H9 (cell line): ENCODE measurements at regions not wholly inside any gene's neighbourhood (a gene's known extent, or its start where the extent isn't known, plus 50 kb on each side); places are given as distances from the start of the nearest gene placed in this dataset.

Source experiments
- DNase-seq: peaks from one replicate; pipeline ENCODE4 v3.0.0-alpha.2; 2017
- H2AFZ ChIP-seq: one replicate; pipeline ENCODE4 v1.6.1; 2013; ENCODE audit warnings: mild to moderate bottlenecking, low read length, control low read depth, moderate library complexity
- H2AK5ac ChIP-seq: 2 replicates; pipeline ENCODE4 v1.6.1; 2013; ENCODE audit warnings: low read length, control low read depth, mixed read lengths; ENCODE audit not compliant: insufficient read length
- H2BK120ac ChIP-seq: one replicate; pipeline ENCODE4 v1.6.1; 2013; ENCODE audit warnings: low read depth, mild to moderate bottlenecking, low read length, control low read depth, inconsistent platforms; ENCODE audit not compliant: poor library complexity, severe bottlenecking
- H2BK12ac ChIP-seq: 2 replicates; pipeline ENCODE4 v1.6.1; 2013; ENCODE audit warnings: low read length, control low read depth, mixed read lengths, low read depth; ENCODE audit not compliant: insufficient read length
- H2BK15ac ChIP-seq: 2 replicates; pipeline ENCODE4 v1.6.1; 2013; ENCODE audit warnings: low read depth, low read length, control low read depth
- H2BK20ac ChIP-seq: one replicate; pipeline ENCODE4 v1.6.1; 2013; ENCODE audit warnings: low read depth, mild to moderate bottlenecking, low read length, control low read depth, inconsistent platforms; ENCODE audit not compliant: poor library complexity, severe bottlenecking
- H2BK5ac ChIP-seq: 2 replicates; pipeline ENCODE4 v1.6.1; 2013; ENCODE audit warnings: low read length, control low read depth, mixed read lengths; ENCODE audit not compliant: insufficient read length
- H3K14ac ChIP-seq: 2 replicates; pipeline ENCODE4 v1.6.1; 2013; ENCODE audit warnings: low read length, control low read depth; ENCODE audit not compliant: insufficient read depth
- H3K18ac ChIP-seq: 2 replicates; pipeline ENCODE4 v1.6.1; 2013; ENCODE audit warnings: low read depth, mild to moderate bottlenecking, mixed read lengths, low read length, control low read depth; ENCODE audit not compliant: insufficient read length
- H3K23ac ChIP-seq: 2 replicates; pipeline ENCODE4 v1.6.1; 2013; ENCODE audit warnings: low read length, control low read depth, mixed read lengths, low read depth; ENCODE audit not compliant: insufficient read length
- H3K23me2 ChIP-seq: 2 replicates; pipeline ENCODE4 v1.6.1; 2013; ENCODE audit warnings: low read depth, mild to moderate bottlenecking, mixed read lengths, low read length, control low read depth; ENCODE audit not compliant: insufficient read length, poor library complexity, severe bottlenecking
- H3K27ac ChIP-seq: 2 replicates; pipeline ENCODE4 v1.5.1; 2013; ENCODE audit warnings: low read length, control low read depth, mixed read lengths, low read depth; ENCODE audit not compliant: insufficient read length
- H3K27me3 ChIP-seq: 2 replicates; pipeline ENCODE4 v1.6.1; 2013; ENCODE audit warnings: low read length, control low read depth, inconsistent platforms; ENCODE audit not compliant: insufficient read depth
- H3K4ac ChIP-seq: 2 replicates; pipeline ENCODE4 v1.6.1; 2013; ENCODE audit warnings: low read depth, mild to moderate bottlenecking, control low read depth, inconsistent platforms, low read length, moderate library complexity
- H3K4me1 ChIP-seq: 2 replicates; pipeline ENCODE4 v1.6.1; 2013; ENCODE audit warnings: low read length, control low read depth, inconsistent platforms; ENCODE audit not compliant: insufficient read depth
- H3K4me2 ChIP-seq: 2 replicates; pipeline ENCODE4 v1.6.1; 2013; ENCODE audit warnings: low read length, control low read depth, mixed read lengths; ENCODE audit not compliant: insufficient read length, insufficient read depth
- H3K56ac ChIP-seq: 2 replicates; pipeline ENCODE4 v1.6.1; 2013; ENCODE audit warnings: low read depth, mild to moderate bottlenecking, mixed read lengths, low read length, control low read depth; ENCODE audit not compliant: insufficient read length
- H3K79me1 ChIP-seq: 2 replicates; pipeline ENCODE4 v1.6.1; 2013; ENCODE audit warnings: low read depth, mild to moderate bottlenecking, moderate library complexity, low read length, control low read depth, inconsistent platforms; ENCODE audit not compliant: insufficient read depth, poor library complexity, severe bottlenecking
- H3K79me2 ChIP-seq: 2 replicates; pipeline ENCODE4 v1.6.1; 2013; ENCODE audit warnings: low read length, control low read depth, inconsistent platforms; ENCODE audit not compliant: insufficient read depth
- H3K9ac ChIP-seq: 2 replicates; pipeline ENCODE4 v1.6.1; 2013; ENCODE audit warnings: low read length, control low read depth, mixed read lengths; ENCODE audit not compliant: insufficient read length; ENCODE audit errors: extremely low read depth
- H3K9me3 ChIP-seq: one replicate; pipeline ENCODE4 v1.6.1; 2013; ENCODE audit warnings: low read depth, low read length, inconsistent platforms; ENCODE audit not compliant: control insufficient read depth
- H3T11ph ChIP-seq: one replicate; pipeline ENCODE4 v1.6.1; 2013; ENCODE audit warnings: mild to moderate bottlenecking, low read length, control low read depth, inconsistent platforms
- H4K20me1 ChIP-seq: one replicate; pipeline ENCODE4 v1.6.1; 2013; ENCODE audit not compliant: control insufficient read depth, insufficient read length, insufficient read depth
- H4K5ac ChIP-seq: 2 replicates; pipeline ENCODE4 v1.6.1; 2013; ENCODE audit warnings: low read depth, mild to moderate bottlenecking, mixed read lengths, low read length, control low read depth; ENCODE audit not compliant: insufficient read length
- H4K8ac ChIP-seq: replicated peaks from 2 replicates; pipeline ENCODE4 v1.6.1; 2013; ENCODE audit warnings: low read length, control low read depth, mixed read lengths, low read depth; ENCODE audit not compliant: insufficient read length
- H4K91ac ChIP-seq: 2 replicates; pipeline ENCODE4 v1.6.1; 2013; ENCODE audit warnings: low read depth, mild to moderate bottlenecking, moderate library complexity, mixed read lengths, low read length, control low read depth; ENCODE audit not compliant: insufficient read length
- H3K27ac Mint-ChIP-seq, 3 experiments: 2 replicates in 2 of 3; 3 replicates in 1 of 3; pipeline ENCODE4 v1.8.0; 2020 to 2021; ENCODE audit warnings: mixed read lengths in 3 of 3, mild to moderate bottlenecking in 1 of 3, moderate library complexity in 1 of 3
- H3K27me3 Mint-ChIP-seq: 2 replicates; pipeline ENCODE4 v1.8.0; 2021; ENCODE audit warnings: low read depth, mild to moderate bottlenecking, moderate library complexity, mixed read lengths
- H3K36me3 Mint-ChIP-seq, 3 experiments: 2 replicates in 2 of 3; 3 replicates in 1 of 3; pipeline ENCODE4 v1.8.0; 2020 to 2021; ENCODE audit warnings: low read depth in 3 of 3, mixed read lengths in 3 of 3; ENCODE audit not compliant: insufficient read depth in 1 of 3
- H3K4me1 Mint-ChIP-seq, 2 experiments: 2 replicates each; pipeline ENCODE4 v1.8.0; 2020; ENCODE audit warnings: mixed read lengths in 2 of 2
- H3K4me3 Mint-ChIP-seq, 2 experiments: 2 replicates in 1 of 2; 3 replicates in 1 of 2; pipeline ENCODE4 v1.8.0; 2020 to 2021; ENCODE audit warnings: mild to moderate bottlenecking in 2 of 2, mixed read lengths in 2 of 2, moderate library complexity in 1 of 2
- H3K9me3 Mint-ChIP-seq, 2 experiments: 2 replicates in 1 of 2; 3 replicates in 1 of 2; pipeline ENCODE4 v1.8.0; 2020; ENCODE audit warnings: mild to moderate bottlenecking in 2 of 2, mixed read lengths in 2 of 2, moderate library complexity in 1 of 2
- WGBS: extraction: QIAGEN DNeasy Blood & Tissue Kit; methylation state at CpG from one replicate; pipeline ENCODE4 v1.1.7; 2013; ENCODE audit warnings: missing lambda C conversion rate, low lambda C conversion rate, mixed read lengths; ENCODE audit not compliant: insufficient read length; ENCODE audit errors: extremely low coverage; 5-methylcytosine and 5-hydroxymethylcytosine counted together
- TF ChIP-seq, protein P1 (sequence below): fragments of 200-600 bp; sonication (generic); conservative IDR thresholded peaks from 3 replicates; pipeline ENCODE4 v1.8.0; 2021; ENCODE audit warnings: antibody characterized with exemption, mild to moderate bottlenecking

DNA sequence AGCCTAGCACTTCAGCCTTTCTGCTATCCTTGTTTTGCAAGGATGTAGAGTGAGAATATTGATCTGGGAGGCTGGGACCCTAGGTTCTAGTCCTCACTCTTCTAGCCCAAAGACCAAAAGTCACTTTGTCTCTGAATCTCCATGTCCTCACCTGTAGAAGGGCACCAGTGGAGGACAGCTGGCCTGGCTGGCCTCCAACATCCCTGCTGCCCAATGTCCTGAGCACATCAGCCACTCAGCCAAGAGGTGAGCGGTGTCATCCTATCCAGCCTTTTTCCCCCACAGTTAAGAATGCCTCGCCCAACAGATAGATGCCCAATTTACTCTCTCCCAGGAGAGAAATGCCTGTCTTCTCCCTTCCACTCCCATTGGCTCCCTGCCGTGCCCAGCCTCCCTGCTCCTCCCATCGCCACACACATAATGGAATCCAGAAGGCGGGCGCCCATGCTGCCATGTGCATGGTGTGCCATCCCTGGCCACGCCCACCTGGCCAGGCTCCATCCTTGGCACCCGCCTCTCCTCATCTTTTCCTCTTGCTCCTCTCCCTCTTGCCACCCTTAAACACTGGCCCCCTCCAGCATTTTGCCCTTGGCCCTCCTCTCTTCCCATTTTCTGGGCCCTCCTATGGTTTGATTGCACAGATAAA is 157.3 kb upstream of the SDK2 start:
- no peak overlapping the region for H3K56ac ChIP-seq
- H3K4me1 ChIP-seq = no peaks in the 10 kb centered on the region
- H3K27me3 ChIP-seq = peaks cover 3% of the 10 kb centered on the region; the same call in 1 of the 2 replicates
- Mint-ChIP-seq H3K9me3 (peaks cover 9% of the 10 kb centered on the region in 2 experiments), H3K4me1 (peaks cover 14 to 20% of the 10 kb centered on the region in 2 experiments), H3K36me3 (peaks cover 0 to 5% (median 3%) of the 10 kb centered on the region in 3 experiments; a peak in 3 of 7 replicates), H3K27me3 (peaks cover 38% of the 10 kb centered on the region), H3K27ac (no peak overlapping the region; a peak in 1 of 7 replicates), H3K4me3 (no peak overlapping the region)
- WGBS = no CpG with 5 or more reads among the region's 8 CpGs
- H3T11ph ChIP-seq = no peak overlapping the region
- no peak overlapping the region for H3K18ac ChIP-seq
- H4K91ac ChIP-seq = no peak overlapping the region
- H2BK120ac ChIP-seq = no peak overlapping the region
- H3K9me3 ChIP-seq = no peaks in the 10 kb centered on the region
- DNase-seq = no peak
- H3K79me1 ChIP-seq = no peaks in the 10 kb centered on the region
- no peak overlapping the region for H2AK5ac ChIP-seq
- H3K23ac ChIP-seq = no peak overlapping the region
- no peak overlapping the region for H3K27ac ChIP-seq
- H2AFZ ChIP-seq = no peak overlapping the region
- TF ChIP-seq, protein P1, sequence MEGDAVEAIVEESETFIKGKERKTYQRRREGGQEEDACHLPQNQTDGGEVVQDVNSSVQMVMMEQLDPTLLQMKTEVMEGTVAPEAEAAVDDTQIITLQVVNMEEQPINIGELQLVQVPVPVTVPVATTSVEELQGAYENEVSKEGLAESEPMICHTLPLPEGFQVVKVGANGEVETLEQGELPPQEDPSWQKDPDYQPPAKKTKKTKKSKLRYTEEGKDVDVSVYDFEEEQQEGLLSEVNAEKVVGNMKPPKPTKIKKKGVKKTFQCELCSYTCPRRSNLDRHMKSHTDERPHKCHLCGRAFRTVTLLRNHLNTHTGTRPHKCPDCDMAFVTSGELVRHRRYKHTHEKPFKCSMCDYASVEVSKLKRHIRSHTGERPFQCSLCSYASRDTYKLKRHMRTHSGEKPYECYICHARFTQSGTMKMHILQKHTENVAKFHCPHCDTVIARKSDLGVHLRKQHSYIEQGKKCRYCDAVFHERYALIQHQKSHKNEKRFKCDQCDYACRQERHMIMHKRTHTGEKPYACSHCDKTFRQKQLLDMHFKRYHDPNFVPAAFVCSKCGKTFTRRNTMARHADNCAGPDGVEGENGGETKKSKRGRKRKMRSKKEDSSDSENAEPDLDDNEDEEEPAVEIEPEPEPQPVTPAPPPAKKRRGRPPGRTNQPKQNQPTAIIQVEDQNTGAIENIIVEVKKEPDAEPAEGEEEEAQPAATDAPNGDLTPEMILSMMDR = no peak
- H4K5ac ChIP-seq = no peak overlapping the region
- no peaks in the 10 kb centered on the region for H3K23me2 ChIP-seq
- no peaks in the 10 kb centered on the region for H4K20me1 ChIP-seq
- no peak overlapping the region for H2BK5ac ChIP-seq
- H3K79me2 ChIP-seq = no peaks in the 10 kb centered on the region
- no peak overlapping the region for H2BK15ac ChIP-seq
- H4K8ac ChIP-seq = no peak overlapping the region
- no peak overlapping the region for H2BK20ac ChIP-seq
- no peak overlapping the region for H3K4ac ChIP-seq
- no peak overlapping the region for H3K4me2 ChIP-seq
- no peak overlapping the region for H3K14ac ChIP-seq
- H3K9ac ChIP-seq = no peak overlapping the region
- no peak overlapping the region for H2BK12ac ChIP-seq
